Left forelimb (tissue), 1 donor: ENCODE measurements at regions not wholly inside any gene's neighbourhood (a gene's known extent, or its start where the extent isn't known, plus 50 kb on each side); places are given as distances from the start of the nearest gene placed in this dataset.

Experiments used
- DNase-seq: peaks from one replicate; pipeline ENCODE4 v3.0.0-alpha.2; 2018; ENCODE audit warnings: low spot score

DNA sequence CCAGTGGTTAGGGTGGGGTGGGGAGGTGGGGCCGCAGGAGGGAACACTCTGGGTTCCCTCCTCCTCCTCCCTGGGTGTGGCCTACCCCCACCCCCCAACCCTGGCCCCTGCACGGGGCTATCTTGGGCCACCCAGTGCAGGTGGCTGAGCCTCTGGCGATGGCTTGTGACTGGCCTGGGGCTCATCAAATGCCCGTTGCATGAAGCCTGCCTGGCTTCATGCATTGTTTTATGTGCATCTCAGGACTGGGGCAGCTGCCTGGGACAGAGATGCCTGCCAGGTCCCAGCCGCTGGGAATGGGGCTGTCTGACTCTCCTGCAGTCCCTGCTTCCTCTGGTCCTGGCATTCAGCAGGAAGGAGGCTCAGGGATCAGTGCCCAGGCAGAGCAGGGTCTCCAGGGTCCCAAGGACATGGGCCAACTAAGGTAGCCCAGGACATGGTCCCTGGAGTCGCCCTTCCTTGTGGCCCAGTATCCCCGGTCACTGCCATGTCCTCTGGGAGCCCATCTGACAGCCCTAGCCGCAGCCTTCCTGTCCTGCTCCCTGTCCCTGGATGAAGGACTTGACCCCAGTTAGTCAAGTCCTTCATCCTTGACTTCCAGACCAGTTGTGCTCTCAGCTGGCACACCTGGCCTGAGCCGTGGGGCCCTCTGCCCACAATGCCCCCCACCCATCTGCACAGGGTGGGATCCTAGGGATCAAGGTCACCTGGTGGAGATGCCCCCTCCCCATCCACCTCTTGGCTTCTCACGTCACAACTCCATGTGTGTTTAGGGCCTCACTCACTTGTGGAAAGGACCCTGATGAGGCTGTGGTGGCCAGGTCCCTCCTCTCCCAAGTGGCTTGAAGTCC is 112.1 kb upstream of the FGF3 start:
- no peak for DNase-seq

DNA sequence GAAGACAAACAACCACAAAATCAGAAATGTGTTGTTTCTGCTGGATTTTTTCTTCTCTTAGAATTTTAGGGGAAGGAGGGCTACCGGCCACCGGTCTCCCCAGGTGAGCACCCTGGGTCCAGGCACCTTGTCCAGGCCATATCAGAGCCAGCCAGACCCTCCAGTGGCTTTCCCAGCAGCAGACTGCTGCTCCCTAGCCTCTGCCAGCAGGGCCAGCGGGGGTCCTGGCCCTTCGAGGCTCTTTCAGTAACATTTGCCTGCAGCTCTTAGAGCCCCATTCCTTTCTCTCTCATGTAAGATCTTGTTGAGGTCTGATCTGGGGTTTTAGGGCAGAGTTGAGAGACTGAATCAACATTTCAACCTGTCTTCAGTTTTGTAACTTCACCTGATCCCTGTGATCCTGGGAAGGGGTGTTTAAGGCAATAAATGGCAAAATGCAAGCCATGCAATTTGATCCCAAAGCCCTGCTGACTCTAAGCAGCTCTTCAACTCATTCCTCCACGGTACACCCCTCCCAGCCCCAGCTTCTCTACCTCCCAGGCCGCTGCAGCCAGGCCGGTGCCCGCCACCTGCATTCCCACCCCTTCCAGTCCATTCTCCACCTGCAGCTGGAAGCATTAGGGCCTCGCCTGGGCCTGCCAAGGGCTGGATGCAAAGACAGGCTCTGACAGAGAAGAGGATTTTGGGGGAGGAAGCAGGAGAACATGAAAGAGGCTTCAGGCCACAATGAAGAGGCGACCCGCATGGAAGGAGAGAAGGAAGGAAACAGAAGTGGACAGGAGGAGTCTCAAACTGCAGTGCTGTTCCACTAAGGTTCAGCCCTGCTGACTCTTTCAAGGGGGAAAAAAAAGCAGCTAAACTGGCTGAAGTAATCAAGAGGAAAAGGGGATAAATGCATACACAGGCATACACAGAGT is 113.0 kb upstream of the FGF3 start:
- no peak for DNase-seq

DNA sequence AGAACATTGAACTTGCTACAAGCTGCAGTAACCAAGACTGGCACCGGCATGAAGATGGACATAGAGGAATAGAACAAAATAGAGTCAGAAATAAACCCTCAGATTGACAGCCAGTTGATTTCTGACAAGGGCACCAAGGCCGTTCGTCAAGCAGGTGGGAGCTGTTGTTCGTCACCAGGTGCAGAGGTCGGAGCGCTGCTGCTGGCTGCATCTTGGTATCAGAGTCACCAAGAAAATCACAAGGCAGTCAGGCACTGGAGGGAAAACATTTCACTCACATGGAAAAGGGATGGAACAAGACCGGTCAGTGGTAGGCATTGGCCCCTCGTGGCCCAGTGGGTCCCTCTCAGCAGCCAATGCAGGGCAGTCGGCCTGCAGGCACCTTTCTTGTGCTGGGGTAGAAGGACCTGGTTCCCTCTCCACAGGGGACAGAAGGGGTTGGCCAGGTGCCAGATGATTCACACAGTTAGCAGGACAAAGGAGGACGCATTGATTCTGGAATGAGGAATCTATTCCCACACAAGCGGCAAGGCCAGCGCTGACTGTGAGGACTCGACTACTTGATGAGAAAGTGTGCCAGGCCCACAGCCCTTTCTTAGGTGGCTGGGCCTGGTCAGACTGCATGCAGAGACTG is 115.8 kb upstream of the FGF3 start:
- no peak for DNase-seq

DNA sequence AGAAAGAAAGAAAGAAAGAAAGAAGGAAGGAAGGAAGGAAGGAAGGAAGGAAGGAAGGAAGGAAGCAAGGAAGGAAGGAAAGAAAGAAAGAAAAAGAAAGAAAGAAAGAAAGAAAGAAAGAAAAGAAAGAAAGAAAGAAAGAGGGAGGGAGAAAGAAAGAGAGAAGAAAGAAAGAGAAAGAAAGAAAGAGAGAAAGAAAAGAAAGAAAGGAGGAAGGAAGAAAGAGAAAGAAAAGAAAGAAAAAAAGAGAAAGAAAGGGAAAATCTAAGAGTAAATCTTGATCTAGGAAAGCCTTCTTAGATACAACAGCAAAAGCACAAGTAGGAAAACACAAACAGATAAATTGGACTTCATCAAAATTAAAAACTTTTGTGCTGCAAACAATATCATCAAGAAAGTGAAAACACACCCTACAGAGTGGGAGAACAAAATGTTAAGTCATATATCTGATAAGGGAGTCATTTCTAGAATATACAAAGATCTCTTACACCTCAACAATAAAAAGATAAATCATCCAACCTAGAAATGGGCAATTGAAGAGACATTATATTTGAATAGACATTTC is 116.8 kb upstream of the FGF3 start:
- no peak for DNase-seq

DNA sequence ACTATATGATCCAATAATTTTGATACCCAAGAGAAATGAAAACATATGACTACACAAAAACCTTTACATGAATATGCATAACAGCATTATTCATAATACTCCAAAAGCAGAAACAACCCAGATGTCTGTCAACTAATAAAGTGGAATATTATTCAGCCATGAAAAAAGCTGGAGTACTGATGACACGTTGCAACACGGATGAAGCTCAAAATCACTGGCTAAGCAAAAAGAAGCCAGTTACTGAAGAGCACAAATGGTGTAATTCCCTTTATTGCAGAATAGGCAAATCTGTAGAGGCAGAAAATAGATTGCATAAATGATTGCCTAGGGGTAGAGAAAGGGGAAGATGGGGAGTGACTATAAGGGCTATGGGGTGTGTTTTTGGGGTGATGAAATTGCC is 117.6 kb upstream of the FGF3 start:
- no peak for DNase-seq

DNA sequence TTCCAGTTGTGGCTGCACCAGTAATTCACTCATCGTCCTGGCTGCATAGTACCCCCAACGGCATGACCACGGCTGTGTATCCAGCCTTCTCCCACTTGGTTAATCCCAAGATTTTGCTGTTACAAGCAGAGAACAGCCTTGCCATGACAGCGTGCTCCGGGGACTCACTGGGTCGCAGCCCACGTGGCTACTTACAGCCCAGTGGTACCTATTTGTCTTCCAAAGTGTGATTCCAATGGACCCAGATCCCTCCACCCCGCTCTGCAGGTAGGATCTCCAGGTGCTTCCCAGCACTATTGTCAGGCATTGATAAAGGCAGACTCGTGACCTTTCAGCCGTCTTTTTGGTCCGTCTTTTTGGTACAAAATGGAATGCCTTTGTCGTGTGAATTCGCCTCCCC is 119.0 kb upstream of the FGF3 start:
- DNase-seq = no peak

DNA sequence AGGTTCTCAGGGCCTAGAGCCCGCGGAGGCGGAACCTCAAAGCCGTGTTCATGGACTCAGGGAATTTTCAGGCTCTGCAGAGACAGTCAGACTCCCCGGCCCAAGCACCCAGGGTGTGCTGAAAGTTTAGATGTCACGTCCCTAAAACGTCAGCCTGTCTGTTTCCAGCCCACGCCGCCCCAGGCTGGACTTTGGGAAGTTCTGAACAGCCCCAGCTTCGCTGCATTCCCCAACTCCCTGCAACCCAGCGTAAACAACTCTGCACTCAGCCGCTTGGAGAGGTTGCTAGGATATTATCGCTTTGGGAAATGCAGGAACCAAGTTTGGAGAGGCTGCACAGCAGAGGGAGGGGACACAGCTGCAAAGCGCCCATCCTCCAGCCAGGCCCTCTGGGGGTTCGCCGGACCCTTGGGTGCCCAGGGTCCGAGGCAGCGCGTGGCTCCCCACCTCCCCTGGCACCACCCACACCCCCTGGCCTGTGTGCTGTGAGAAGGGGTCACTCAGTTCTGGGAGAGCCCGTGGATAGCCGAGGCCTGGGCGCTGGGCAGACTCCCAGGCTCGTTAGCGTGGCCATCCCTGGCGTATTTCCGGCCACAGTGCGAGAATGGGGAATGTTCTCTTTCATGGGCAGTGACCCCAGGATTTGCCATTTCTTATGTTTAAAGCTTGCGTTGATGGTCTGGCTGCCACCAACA is 120.5 kb upstream of the FGF3 start:
- DNase-seq = no peak

DNA sequence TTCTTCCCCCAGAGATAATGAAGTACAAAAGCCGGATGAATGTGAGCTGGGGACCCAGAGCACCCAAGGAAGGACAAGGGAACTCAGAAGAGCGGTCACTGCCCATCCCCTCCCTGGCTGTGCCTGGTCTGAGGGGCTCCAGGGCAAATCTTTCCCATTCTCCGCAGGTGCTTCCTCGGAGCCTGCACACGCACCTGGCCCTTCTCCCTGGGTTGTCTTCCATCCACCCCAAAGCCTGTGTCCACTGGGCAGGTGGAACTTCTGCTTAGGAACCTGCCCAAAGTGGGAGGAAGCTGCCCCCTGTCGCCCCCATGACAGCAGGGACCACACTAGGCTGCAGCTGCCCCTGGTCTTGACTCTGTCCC is 121.0 kb upstream of the FGF3 start:
- no peak for DNase-seq

DNA sequence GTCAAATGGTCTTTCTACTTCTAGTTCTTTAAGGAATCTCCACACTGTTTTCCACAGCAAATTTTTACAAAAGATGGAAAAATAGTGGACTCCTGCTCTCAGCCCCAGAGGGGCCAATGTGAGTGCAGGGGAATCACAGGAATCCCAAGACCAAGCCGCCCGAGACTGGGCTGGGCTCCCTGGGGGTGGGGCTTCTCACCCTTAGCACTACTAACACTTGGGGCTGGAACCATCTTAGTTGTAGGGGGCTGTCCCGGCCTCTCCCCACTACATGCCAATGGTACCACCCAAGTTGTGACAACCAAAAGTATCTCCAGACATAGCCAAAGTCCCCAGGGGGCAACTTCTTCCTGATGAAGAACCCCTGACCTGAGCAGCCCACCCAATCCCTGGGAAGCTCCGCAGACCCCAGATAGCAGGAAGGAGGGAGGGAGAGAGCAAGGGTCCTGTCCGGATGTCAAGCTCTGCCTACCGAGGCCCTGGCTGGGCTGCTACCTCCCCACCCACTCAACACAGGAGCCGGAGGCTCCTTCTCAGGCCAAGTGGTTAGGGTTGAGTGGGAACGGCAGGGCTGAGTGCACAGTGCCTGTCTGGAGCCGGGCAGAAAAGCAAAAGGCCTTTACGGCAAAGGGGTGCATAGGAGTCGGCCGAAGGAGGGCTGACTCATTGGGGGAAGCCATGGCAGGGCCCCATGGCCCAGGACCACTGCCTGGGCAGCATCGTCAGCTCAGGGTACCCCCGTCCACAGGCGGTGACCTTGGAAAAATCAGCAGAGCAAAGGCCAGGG is 122.5 kb upstream of the FGF3 start:
- DNase-seq = no peak

DNA sequence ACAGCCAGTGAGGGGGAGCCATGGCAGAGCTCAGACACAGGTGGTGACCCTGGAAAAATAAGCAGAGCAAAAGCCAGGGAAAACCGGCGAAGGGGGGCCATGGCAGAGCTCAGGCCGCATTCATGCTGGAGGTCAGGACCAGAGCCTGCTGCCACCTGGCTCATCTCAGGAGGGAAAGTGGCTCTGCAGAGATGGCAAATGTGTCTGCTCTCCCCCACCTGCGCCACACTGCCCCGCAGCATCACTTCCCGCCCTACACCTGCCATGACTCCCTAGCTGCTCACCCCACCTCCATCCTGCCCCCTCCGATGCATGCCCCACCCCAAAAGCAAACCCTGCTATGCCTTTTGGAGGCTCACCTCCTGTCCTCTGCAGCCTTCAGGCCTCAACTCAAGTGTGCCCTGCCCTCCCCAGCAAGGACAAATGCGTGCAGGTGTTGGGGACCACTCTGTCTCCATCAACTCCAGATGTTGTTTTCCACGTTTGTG is 123.2 kb upstream of the FGF3 start:
- DNase-seq = no peak

DNA sequence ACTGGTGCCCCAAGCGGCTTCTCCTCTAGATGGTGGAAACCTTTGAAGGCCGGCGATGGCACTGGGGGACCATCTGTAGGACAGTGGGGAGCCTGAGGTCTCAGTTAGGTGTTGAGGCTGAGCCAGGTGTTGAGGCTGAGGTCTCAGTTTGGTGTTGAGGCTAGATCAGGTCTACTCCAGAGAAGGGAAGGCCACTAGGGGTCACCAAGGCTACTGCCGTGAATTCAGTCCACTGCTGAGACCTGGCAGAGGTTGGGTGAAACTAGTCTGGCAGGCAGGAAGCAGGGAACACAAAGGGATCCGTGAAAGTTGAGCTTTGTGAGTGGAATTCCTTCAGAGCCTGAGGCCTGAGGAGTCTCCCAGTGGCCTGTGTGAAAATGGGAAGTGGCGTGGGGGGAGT is 123.8 kb upstream of the FGF3 start:
- DNase-seq = no peak

DNA sequence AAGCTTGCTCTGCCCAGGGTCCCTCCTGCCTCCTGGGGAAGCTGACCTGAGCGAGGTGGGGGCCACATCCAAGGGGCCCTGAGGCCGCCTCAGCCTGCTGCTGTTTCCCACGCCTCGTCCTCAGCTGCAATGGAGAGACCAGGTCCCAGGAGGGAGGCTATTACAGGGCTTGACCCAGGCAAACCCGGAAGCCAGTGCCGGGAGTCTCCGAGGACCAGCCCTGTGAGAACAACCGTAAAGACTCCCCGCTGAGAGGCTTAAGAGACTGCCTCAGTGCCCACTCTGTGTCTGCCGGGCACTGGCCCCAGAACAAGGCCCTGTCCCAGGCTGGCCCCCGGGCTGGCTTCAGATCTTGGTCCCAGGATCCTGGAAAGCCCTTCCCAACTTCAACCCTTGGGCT is 124.3 kb upstream of the FGF3 start:
- DNase-seq = no peak

DNA sequence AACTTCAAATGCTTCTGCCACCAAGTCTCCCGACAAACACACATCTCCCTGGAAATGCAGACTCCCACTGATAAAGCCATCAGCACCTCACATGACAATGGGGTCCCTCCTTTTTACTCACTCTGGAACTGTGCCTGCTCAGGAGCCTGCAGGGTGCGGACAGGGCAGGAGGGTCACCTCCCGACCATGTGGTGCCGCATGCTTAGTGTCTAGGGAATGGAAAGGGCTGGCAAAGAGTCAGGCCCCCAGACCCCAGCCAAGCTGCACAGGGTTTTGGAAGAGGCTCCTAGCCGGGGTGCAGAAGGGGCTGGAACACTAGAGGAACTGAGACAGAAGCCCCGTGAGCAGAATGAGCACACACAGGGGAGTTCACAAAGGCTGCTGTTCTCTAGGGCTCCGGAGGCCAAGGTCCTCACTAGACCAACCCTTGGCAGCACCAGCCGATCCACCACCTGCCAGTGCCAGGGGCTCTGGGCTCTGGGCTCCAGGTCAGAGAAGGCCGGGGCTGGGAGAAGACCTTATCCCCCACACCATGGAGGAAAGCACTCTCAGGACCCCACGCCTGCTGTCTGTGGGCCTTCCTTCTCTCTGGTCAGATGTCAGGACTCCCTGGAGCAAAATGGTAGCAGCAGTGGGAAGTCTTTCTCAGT is 125.1 kb upstream of the FGF3 start:
- DNase-seq = no peak

DNA sequence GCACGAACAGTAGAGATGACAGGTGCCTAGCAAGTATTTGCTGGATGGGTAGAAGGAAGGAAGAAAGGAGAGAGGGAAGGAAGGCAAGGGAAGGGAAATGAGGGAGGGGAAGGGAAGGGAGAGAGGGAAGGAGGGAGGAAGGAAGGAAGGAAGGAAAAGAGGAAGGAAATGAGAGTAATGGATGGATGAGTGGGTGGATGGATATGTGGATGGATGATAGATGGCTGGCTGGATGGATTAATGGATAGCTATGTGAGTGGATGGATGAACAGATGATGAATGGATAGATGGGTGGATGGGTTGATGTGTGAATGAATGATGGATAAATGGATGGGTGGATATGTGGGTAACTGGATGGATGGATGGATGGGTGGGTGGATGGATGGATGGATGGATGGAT is 125.9 kb upstream of the FGF3 start:
- no peak for DNase-seq

DNA sequence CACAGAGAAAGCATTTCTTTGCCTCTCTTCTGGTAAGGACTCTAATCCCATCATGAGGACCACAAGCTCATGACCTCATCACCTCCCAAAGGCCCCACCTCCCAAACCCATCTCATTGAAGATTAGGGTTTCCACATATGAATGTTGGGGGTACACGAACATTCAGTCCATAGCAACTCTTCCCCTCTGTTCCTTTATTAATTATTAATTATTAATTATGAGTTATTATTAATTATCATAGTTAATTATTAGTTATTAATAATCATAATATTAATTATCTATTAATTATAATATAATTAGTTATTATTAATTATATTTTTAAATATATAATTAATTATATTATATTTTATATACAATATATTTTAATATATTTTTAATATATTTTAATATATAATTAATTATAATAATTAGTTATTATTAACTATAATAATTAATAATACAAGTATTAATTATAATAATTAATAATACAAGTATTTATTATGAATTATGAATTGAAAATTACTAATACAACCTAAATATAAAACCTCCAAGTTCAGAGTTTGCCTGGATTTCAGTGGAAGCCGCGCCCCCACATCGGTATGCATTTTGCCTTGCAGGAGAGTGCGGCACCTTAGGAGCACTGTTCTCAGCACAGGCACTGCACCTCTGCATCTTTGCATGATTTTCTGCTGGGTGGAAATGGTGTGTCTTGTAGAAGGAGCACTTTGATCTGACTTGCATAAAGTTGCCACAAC is 128.0 kb upstream of the FGF3 start:
- no peak for DNase-seq

DNA sequence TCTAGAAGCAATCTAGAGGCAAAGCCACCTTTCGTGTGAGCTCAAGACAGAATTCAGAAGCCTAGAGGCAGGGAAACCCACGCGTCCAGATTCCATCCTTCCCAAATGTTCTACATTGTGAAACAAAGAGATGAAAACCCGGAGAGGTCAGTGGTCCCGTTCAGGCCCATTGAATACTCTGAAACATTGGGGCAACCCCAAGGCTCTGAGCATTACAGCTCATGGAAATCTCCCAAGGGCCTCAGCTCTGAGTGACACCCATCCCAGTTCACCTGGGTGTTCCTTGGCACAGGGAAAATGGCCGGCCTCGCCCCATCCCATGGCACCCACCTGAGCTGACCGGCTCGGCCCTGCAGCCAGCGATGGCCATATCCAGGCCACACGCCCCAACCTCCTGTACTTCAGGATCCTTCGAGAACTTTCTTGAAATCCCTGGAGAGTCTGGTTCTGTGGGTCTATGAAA is 128.6 kb upstream of the FGF3 start:
- no peak for DNase-seq

DNA sequence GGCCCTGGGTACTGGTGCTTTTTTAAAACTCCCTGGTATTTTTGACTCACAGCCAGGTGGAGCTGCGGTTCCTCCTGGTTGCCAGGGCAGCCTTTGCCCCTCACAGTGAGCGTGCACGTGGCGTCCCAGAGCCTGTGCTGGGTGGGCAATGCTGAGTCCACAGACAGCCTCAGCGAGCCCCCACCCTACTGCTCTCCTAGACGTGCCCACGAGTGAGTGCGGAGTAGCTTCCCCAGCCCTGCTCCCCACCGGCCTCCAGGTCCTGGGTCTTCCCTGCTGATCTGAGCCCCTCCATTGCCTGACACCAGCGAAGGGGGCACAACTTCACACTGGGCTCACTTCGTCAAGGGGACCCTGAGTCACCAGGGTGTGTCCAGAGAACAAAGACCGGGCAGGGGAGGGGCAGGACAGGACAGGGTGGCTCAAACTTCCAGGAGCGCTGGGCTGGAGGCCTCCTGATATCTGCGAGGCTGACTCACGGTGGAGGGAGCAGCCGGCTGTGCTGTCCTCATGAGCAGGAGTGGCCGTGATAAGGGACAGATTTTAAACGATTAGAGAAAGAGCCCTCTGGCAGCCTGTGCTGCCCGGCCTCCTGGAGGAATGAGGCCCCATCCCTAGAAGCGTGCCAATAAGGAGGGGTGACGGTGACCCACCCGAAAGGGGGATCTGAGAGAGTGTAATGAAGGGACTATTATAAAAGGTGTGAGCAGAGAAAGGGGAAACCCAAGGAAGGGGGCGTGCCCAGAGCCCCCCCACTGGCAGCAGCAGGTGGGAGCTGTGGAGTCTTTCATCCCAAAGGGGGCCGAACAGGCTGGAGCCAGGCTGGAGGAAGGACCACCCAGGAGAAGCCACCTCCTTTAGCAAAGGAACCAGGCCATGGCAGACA is 129.3 kb upstream of the FGF3 start:
- DNase-seq = no peak

DNA sequence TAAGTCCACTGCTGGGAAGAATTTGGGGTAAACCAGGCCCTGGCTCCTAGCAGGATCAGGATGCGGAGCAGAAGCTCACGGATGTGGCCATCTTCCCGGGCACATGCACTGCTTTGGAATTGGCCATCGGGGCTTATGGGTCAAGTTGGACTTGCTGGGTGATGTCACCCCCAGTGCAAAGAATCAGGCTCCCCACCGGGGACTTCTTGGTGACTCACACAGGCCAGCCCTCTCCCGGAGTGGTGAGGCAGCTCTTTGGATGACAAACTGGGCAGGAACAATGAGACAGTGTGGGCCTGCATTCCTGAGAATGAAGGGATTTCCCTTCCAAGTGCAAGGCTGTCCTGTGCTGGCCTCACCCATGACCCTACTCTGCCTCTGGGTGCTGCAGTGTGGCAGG is 128.8 kb upstream of the ANO1 start:
- DNase-seq = no peak

DNA sequence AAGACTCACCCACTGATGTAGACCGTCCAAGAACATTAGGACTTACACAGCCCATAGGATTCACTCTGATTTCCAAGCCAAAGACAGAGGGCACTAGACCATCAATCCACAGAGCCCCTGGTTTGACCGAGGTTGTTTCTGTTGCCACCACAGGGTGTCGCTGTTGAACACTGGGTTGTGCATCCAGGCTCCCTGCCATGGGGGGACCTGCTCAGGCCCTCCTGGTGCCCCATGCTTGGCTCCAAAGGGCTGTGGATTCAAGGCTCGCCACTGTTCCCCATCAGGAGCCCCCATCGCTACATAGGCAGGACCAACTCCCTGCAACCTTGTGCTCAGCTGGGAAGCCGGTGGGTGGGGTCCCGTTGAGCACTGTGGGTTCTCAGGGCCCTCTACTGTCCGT is 128.0 kb upstream of the ANO1 start:
- DNase-seq = no peak
